ENCODE measurements at regions not wholly inside any gene's neighbourhood (a gene's known extent, or its start where the extent isn't known, plus 50 kb on each side); places are given as distances from the start of the nearest gene placed in this dataset.
"Not testable (repeated sequence)": the region's sequence is repeated elsewhere in the genome, so short reads cannot be mapped to it uniquely, and the experiment has no call there.

DNA sequence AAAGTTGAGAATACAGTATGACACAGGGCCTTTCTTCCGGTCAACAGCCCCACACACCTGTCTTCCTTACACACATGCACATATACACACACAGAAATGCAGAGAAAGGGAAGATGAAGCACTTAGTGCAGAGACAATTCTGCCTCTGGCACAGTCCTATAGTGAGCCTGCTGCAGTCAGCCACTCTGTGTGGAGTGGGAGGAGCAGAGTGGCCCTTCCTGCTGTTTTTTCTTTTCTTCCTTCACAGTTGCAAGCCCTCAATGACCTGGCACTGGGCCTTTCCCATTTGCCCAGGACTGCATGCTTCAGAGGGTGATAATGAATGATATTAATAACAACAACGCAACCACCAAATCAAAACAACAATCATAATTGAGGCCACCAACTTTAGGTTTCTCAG, 527.0 kb upstream of the B3GAT1 start:
- no peak for DNase-seq
- H3K4me1 ChIP-seq, result no peaks in the 10 kb centered on the region
- no peak for TF ChIP-seq POLR2A (IDR thresholded peaks at IDR 0.05)
- TF ChIP-seq, protein P1, sequence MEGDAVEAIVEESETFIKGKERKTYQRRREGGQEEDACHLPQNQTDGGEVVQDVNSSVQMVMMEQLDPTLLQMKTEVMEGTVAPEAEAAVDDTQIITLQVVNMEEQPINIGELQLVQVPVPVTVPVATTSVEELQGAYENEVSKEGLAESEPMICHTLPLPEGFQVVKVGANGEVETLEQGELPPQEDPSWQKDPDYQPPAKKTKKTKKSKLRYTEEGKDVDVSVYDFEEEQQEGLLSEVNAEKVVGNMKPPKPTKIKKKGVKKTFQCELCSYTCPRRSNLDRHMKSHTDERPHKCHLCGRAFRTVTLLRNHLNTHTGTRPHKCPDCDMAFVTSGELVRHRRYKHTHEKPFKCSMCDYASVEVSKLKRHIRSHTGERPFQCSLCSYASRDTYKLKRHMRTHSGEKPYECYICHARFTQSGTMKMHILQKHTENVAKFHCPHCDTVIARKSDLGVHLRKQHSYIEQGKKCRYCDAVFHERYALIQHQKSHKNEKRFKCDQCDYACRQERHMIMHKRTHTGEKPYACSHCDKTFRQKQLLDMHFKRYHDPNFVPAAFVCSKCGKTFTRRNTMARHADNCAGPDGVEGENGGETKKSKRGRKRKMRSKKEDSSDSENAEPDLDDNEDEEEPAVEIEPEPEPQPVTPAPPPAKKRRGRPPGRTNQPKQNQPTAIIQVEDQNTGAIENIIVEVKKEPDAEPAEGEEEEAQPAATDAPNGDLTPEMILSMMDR (IDR thresholded peaks at IDR 0.05), result no peak
- H3K9me3 ChIP-seq, result no peaks in the 10 kb centered on the region
- H3K36me3 ChIP-seq, result no peaks in the 10 kb centered on the region
- H3K27me3 ChIP-seq, result no peaks in the 10 kb centered on the region
- intact Hi-C loops (cut with DNase I; ENCODE audit: low total_unique reads), result no loop called here
- no peak overlapping the region for H3K27ac ChIP-seq
- H3K4me3 ChIP-seq, result no peak overlapping the region

DNA sequence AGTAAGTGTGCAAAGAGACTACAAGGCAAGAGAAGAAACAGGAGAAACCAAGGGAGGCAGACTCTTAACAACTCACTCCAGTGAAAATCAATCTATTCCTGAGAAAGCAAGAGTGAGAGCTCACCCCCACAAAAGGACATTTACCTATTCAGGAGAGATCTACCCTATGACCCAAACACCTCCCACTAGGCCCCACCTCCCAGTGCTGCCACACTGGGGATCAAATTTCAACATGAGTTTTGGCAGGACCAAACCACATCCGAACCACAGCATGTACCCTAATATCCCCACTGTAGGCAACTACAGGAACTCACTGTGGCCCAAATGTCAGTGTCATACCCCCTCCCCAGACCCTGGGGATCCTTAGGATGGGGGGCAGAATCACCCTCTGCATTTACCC, 526.2 kb upstream of the B3GAT1 start:
- intact Hi-C loops (cut with DNase I; ENCODE audit: low total_unique reads), result no loop called here
- TF ChIP-seq POLR2A (IDR thresholded peaks at IDR 0.05), result no peak
- TF ChIP-seq, protein P1 (IDR thresholded peaks at IDR 0.05), result no peak
- H3K9me3 ChIP-seq, result no peaks in the 10 kb centered on the region
- no peaks in the 10 kb centered on the region for H3K36me3 ChIP-seq
- no peaks in the 10 kb centered on the region for H3K27me3 ChIP-seq
- H3K4me3 ChIP-seq, result no peak overlapping the region
- H3K27ac ChIP-seq, result no peak overlapping the region
- H3K4me1 ChIP-seq, result no peaks in the 10 kb centered on the region
- no peak for DNase-seq

DNA sequence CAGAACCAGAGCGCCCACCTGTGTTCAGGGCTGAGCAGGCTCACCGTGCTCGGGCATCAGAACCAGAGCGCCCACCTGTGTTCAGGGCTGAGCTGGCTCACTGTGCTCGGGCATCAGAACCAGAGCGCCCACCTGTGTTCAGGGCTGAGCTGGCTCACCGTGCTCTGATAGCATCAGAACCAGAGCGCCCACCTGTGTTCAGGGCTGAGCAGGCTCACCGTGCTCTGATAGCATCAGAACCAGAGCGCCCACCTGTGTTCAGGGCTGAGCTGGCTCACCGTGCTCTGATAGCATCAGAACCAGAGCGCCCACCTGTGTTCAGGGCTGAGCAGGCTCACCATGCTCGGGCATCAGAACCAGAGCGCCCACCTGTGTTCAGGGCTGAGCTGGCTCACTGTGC, 525.2 kb upstream of the B3GAT1 start:
- intact Hi-C loops (cut with DNase I; ENCODE audit: low total_unique reads), result not testable (repeated sequence)

DNA sequence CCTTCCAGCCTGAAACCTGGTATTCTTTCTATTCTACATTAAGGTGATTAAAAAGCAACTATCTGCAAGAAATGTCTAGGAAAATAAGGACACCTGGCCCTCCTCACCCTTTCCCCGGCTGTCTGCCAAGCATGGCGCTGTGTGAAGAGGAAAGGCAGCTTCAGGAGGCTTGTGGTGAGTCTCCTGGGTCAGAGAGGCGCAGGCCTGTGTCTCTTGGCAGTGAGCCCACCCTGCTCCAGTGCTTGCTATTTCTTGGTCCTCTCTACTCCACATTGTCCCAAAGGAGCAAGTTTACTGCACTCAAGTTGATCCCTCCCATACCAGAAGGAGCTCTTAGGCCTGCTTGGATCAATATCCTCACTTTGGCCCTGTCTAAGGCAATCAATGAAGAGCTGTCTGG, 520.7 kb upstream of the B3GAT1 start:
- intact Hi-C loops (cut with DNase I; ENCODE audit: low total_unique reads), result no loop called here
- Histone ChIP-seq H3K27me3 (no peaks in the 10 kb centered on the region), H3K4me3 (no peak overlapping the region), H3K36me3 (no peaks in the 10 kb centered on the region), H3K9me3 (no peaks in the 10 kb centered on the region), H3K27ac (no peak overlapping the region), H3K4me1 (no peaks in the 10 kb centered on the region)
- DNase-seq, result no peak
- TF ChIP-seq POLR2A (IDR thresholded peaks at IDR 0.05), result no peak
- TF ChIP-seq, protein P1 (IDR thresholded peaks at IDR 0.05), result no peak

More for the DNA sequence above, 525.2 kb upstream of the B3GAT1 start:
- not testable (repeated sequence) for H3K4me1 ChIP-seq, H3K36me3 ChIP-seq, H3K9me3 ChIP-seq, H3K4me3 ChIP-seq, H3K27ac ChIP-seq, DNase-seq, H3K27me3 ChIP-seq

DNA sequence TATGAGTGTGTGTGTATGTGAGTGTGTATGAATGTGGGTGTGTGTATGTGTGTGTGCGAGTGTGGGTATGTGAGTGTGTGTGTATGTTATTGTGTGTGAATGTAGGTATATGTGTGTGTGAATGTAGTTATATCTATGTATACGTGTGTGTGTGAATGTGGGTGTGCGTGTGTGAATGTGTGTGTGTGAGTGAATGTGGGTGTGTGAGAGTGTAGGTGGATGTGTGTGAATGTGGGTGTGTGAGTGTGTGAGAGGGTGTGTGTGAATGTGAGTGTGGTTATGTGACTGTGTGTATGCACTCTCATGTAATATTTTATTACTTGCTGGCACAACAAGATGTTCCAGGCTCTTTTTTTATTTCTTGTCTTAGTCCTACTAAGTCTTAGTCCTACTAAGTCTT, 513.4 kb upstream of the B3GAT1 start:
- H3K9me3 ChIP-seq, result no peaks in the 10 kb centered on the region
- H3K4me1 ChIP-seq, result no peaks in the 10 kb centered on the region
- H3K4me3 ChIP-seq, result no peak overlapping the region
- H3K27ac ChIP-seq, result no peak overlapping the region
- TF ChIP-seq, protein P1 (IDR thresholded peaks at IDR 0.05), result no peak
- no peak for TF ChIP-seq POLR2A (IDR thresholded peaks at IDR 0.05)
- no peak for DNase-seq
- no peaks in the 10 kb centered on the region for H3K36me3 ChIP-seq
- no peaks in the 10 kb centered on the region for H3K27me3 ChIP-seq
- intact Hi-C loops (cut with DNase I; ENCODE audit: low total_unique reads), result no loop called here

DNA sequence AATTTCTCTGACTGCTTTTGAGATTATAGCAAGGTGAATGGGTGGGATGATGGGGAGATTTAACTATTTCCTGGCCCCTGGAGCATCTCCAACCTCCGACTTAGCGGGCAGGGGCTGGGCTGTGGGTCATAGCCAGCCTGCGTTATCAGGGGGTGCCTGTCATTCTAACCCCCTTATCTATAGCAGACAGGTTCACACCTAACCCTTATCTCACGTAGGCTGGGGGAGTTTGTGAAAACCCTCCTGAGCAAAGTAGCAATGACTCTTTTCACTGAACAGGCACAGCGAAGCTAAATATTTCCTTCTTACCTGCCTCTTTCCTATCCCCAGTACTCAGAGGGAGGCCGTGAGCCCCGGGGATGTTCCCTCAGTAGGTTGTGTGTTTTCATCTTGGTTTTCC, 511.4 kb upstream of the B3GAT1 start:
- intact Hi-C loops (cut with DNase I; ENCODE audit: low total_unique reads), result no loop called here
- no peak for DNase-seq
- no peaks in the 10 kb centered on the region for H3K36me3 ChIP-seq
- H3K4me3 ChIP-seq, result no peak overlapping the region
- TF ChIP-seq, protein P1 (IDR thresholded peaks at IDR 0.05), result no peak
- TF ChIP-seq POLR2A (IDR thresholded peaks at IDR 0.05), result no peak
- no peaks in the 10 kb centered on the region for H3K9me3 ChIP-seq
- H3K4me1 ChIP-seq, result no peaks in the 10 kb centered on the region
- no peaks in the 10 kb centered on the region for H3K27me3 ChIP-seq
- H3K27ac ChIP-seq, result no peak overlapping the region

Measured in uterus (tissue), 3 donors.